Mesenchymal stem cell (in vitro differentiated cells and primary cell): ENCODE measurements at regions not wholly inside any gene's neighbourhood (a gene's known extent, or its start where the extent isn't known, plus 50 kb on each side); places are given as distances from the start of the nearest gene placed in this dataset.

Experiments
- DNase-seq: peaks from one replicate; pipeline ENCODE4 v3.0.0-alpha.2; 2013
- H2AFZ ChIP-seq: one replicate; pipeline ENCODE4 v1.6.1; 2013; ENCODE audit warnings: low read depth, mild to moderate bottlenecking, control low read depth, inconsistent platforms, low read length, moderate library complexity
- H2AK5ac ChIP-seq: 2 replicates; pipeline ENCODE4 v1.6.1; 2013; ENCODE audit warnings: low read length, moderate library complexity, mild to moderate bottlenecking, inconsistent platforms; ENCODE audit not compliant: severe bottlenecking
- H2BK120ac ChIP-seq: one replicate; pipeline ENCODE4 v1.6.1; 2013; ENCODE audit warnings: low read depth, mild to moderate bottlenecking, inconsistent platforms, low read length, moderate library complexity
- H2BK12ac ChIP-seq, 2 experiments: one replicate each; pipeline ENCODE4 v1.6.1; 2013; ENCODE audit warnings: inconsistent platforms in 2 of 2, low read length in 2 of 2, mild to moderate bottlenecking in 2 of 2, moderate library complexity in 2 of 2, control low read depth in 1 of 2
- H2BK15ac ChIP-seq: one replicate; pipeline ENCODE4 v1.6.1; 2013; ENCODE audit warnings: mild to moderate bottlenecking, low read depth, inconsistent platforms; ENCODE audit not compliant: poor library complexity, severe bottlenecking
- H2BK5ac ChIP-seq: 2 replicates; pipeline ENCODE4 v1.6.1; 2013; ENCODE audit warnings: low read depth, mild to moderate bottlenecking, low read length, control low read depth, inconsistent platforms; ENCODE audit not compliant: poor library complexity, severe bottlenecking
- H3K14ac ChIP-seq, 2 experiments: one replicate each; pipeline ENCODE4 v1.6.1; 2013; ENCODE audit warnings: inconsistent platforms in 2 of 2, low read length in 2 of 2, control low read depth in 1 of 2, mild to moderate bottlenecking in 1 of 2, moderate library complexity in 1 of 2
- H3K18ac ChIP-seq, 2 experiments: one replicate each; pipeline ENCODE4 v1.6.1; 2013; ENCODE audit warnings: inconsistent platforms in 2 of 2, low read length in 2 of 2, control low read depth in 1 of 2, low read depth in 1 of 2, mild to moderate bottlenecking in 1 of 2
- H3K23ac ChIP-seq, 2 experiments: one replicate each; pipeline ENCODE4 v1.6.1; 2013; ENCODE audit warnings: inconsistent platforms in 2 of 2, low read length in 2 of 2, mild to moderate bottlenecking in 2 of 2, moderate library complexity in 2 of 2, control low read depth in 1 of 2
- H3K27ac ChIP-seq: 2 replicates; pipeline ENCODE4 v1.5.1; 2013; ENCODE audit warnings: mild to moderate bottlenecking, moderate library complexity, low read length, control low read depth, inconsistent platforms; ENCODE audit not compliant: poor library complexity, severe bottlenecking
- H3K27me3 ChIP-seq, 2 experiments: 2 replicates each; pipeline versions ENCODE4 v1.6.1 to v1.7.0; 2013; ENCODE audit warnings: low read length in 2 of 2, mild to moderate bottlenecking in 2 of 2, moderate library complexity in 2 of 2, control low read depth in 1 of 2, inconsistent platforms in 1 of 2; ENCODE audit not compliant: control insufficient read depth in 1 of 2, insufficient read depth in 1 of 2
- H3K36me3 ChIP-seq, 2 experiments: 2 replicates each; pipeline versions ENCODE4 v1.6.1 to v1.7.0; 2013; ENCODE audit warnings: low read length in 2 of 2, control low read depth in 1 of 2, inconsistent platforms in 1 of 2, low read depth in 1 of 2, mild to moderate bottlenecking in 1 of 2; ENCODE audit not compliant: insufficient read depth in 2 of 2, control insufficient read depth in 1 of 2
- H3K4ac ChIP-seq, 2 experiments: one replicate each; pipeline ENCODE4 v1.6.1; 2013; ENCODE audit warnings: inconsistent platforms in 2 of 2, low read length in 2 of 2, mild to moderate bottlenecking in 2 of 2, moderate library complexity in 2 of 2, control low read depth in 1 of 2, low read depth in 1 of 2
- H3K4me1 ChIP-seq: 2 replicates; pipeline ENCODE4 v1.6.1; 2013; ENCODE audit warnings: low read depth, low read length, control low read depth; ENCODE audit not compliant: control insufficient read depth, insufficient read depth
- H3K4me2 ChIP-seq: 2 replicates; pipeline ENCODE4 v1.6.1; 2013; ENCODE audit warnings: low read length, mild to moderate bottlenecking, inconsistent platforms; ENCODE audit not compliant: poor library complexity, severe bottlenecking
- H3K4me3 ChIP-seq, 2 experiments: 2 replicates each; pipeline versions ENCODE4 v1.5.1 to v1.7.0; 2013; ENCODE audit warnings: low read length in 2 of 2, mild to moderate bottlenecking in 2 of 2, control low read depth in 1 of 2, low read depth in 1 of 2; ENCODE audit not compliant: insufficient read depth in 1 of 2
- H3K79me1 ChIP-seq: replicated peaks from 2 replicates; pipeline ENCODE4 v1.6.1; 2013; ENCODE audit warnings: mild to moderate bottlenecking, control low read depth, low read length, inconsistent platforms; ENCODE audit not compliant: poor library complexity, severe bottlenecking
- H3K9ac ChIP-seq: 2 replicates; pipeline ENCODE4 v1.7.0; 2013; ENCODE audit warnings: mild to moderate bottlenecking, low read length, moderate library complexity
- H3K9me3 ChIP-seq: 2 replicates; pipeline ENCODE4 v1.7.0; 2013; ENCODE audit warnings: mild to moderate bottlenecking, low read length; ENCODE audit not compliant: control insufficient read depth
- H4K8ac ChIP-seq: one replicate; pipeline ENCODE4 v1.6.1; 2013; ENCODE audit warnings: inconsistent platforms, mild to moderate bottlenecking, low read length, moderate library complexity
- H4K91ac ChIP-seq: one replicate; pipeline ENCODE4 v1.6.1; 2013; ENCODE audit warnings: mild to moderate bottlenecking, low read length, inconsistent platforms
- WGBS: methylation state at CpG from one replicate; pipeline ENCODE4 v1.1.7; 2013; ENCODE audit warnings: mixed read lengths; 5-methylcytosine and 5-hydroxymethylcytosine counted together

DNA sequence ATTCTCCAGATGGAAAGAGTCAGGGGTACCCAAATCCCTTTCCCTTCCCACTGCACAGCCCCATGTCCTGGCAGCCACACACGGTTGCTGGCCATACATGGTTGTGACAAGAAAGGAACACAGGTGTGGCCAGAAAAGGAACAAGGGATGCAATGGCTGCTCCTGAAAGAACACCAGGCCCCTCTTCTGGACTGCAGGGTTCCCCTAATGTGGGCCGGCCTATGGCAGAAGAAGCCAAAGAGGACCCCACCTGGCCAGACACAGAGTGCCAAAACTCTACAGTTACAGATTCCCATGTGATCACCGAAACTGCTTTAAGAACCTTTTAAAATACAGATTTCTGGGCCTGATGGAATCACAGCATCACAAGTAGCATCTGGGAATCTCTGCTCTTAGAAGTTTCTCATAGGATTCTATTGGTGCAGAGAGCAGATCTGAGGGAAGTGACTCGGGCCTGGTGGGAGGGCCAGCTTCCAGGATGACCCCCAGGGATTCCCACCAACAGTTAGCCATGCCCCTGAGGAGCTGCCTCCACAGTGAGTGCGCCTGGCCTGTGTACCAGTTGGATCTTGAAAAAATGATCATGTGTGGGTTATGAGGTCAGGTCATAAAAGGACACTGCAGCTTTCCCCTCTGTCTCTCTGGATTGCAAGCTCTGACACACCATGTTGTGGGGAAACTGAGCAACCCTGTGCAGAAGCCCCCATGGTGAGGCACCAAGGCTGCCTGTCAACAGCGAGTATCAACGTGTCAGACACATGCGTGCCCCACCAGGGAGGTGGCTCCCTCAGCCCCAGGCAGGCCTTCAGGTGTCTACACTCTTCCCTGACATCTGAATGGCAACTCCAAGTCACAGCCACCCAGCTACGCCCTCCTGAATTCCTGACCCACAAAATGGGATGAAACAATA lies 89.6 kb upstream of the LANCL2 start:
- Histone ChIP-seq H4K8ac (no peak overlapping the region), H2BK5ac (no peak overlapping the region), H3K79me1 (no peaks in the 10 kb centered on the region), H3K9me3 (no peaks in the 10 kb centered on the region), H3K9ac (no peak overlapping the region), H3K36me3 (no peaks in the 10 kb centered on the region), H2BK15ac (no peak overlapping the region), H3K4ac (no peak overlapping the region), H3K18ac (no peak overlapping the region), H3K4me2 (no peak overlapping the region), H3K27me3 (peaks cover 56 to 64% of the 10 kb centered on the region in 2 experiments), H4K91ac (no peak overlapping the region), H2BK120ac (no peak overlapping the region), H3K27ac (no peak overlapping the region), H3K4me1 (no peaks in the 10 kb centered on the region), H2AK5ac (no peak overlapping the region), H3K23ac (no peak overlapping the region), H3K14ac (no peak overlapping the region), H2AFZ (no peak overlapping the region), H2BK12ac (no peak overlapping the region), H3K4me3 (no peak overlapping the region)
- WGBS, result 86% methylated on average over 8 of the region's 9 CpGs
- no peak for DNase-seq

GRCh38 chr7:55276572-55277295 lies 88.4 kb upstream of the LANCL2 start:
- Histone ChIP-seq H2BK15ac (no peak overlapping the region), H3K4me1 (no peaks in the 10 kb centered on the region), H3K36me3 (no peaks in the 10 kb centered on the region), H4K91ac (no peak overlapping the region), H2AFZ (no peak overlapping the region), H2BK120ac (no peak overlapping the region), H3K4ac (no peak overlapping the region), H3K23ac (no peak overlapping the region), H3K27me3 (peaks cover 50 to 62% of the 10 kb centered on the region in 2 experiments), H2BK5ac (no peak overlapping the region), H3K4me3 (no peak overlapping the region), H3K4me2 (no peak overlapping the region), H4K8ac (no peak overlapping the region), H2AK5ac (no peak overlapping the region), H3K9ac (no peak overlapping the region), H3K14ac (no peak overlapping the region), H3K18ac (no peak overlapping the region), H3K9me3 (no peaks in the 10 kb centered on the region), H3K79me1 (no peaks in the 10 kb centered on the region), H2BK12ac (no peak overlapping the region), H3K27ac (no peak overlapping the region)
- no peak for DNase-seq
- 74% methylated on average over 8 of the region's 9 CpGs for WGBS

GRCh38 chr7:55277916-55278315 lies 87.2 kb upstream of the LANCL2 start:
- Histone ChIP-seq H4K8ac (no peak overlapping the region), H3K36me3 (no peaks in the 10 kb centered on the region), H3K4ac (no peak overlapping the region), H3K14ac (no peak overlapping the region), H2BK15ac (no peak overlapping the region), H2AK5ac (no peak overlapping the region), H4K91ac (no peak overlapping the region), H3K79me1 (no peaks in the 10 kb centered on the region), H3K4me1 (no peaks in the 10 kb centered on the region), H3K18ac (no peak overlapping the region), H3K4me2 (no peak overlapping the region), H2BK12ac (no peak overlapping the region), H2BK120ac (no peak overlapping the region), H3K27me3 (peaks cover 38 to 50% of the 10 kb centered on the region in 2 experiments), H3K4me3 (no peak overlapping the region), H2BK5ac (no peak overlapping the region), H2AFZ (no peak overlapping the region), H3K23ac (no peak overlapping the region), H3K27ac (no peak overlapping the region), H3K9me3 (no peaks in the 10 kb centered on the region), H3K9ac (no peak overlapping the region)
- WGBS, result 78% methylated on average over 6 of the region's 6 CpGs
- DNase-seq, result no peak

DNA sequence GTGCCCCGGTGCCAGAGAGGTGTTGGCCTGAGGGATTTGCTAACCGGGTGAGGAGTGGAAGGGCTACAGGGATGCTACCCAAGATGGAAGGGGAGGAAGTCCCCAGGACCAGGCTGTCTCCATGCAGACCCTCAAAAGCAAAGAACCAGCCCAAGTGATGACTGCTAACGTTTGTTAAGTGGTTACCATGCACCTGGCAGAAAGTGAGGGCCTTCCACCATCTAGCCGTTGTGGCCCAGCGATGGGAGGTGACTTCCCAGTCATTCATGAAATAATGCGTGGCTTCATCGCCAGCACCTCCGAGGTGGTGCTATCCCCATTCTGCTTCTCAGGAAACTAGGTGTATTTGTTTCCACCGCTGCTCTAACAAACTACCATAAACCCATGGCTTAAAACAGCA lies 86.8 kb upstream of the LANCL2 start:
- no peak overlapping the region for H4K91ac ChIP-seq
- no peak overlapping the region for H2AFZ ChIP-seq
- H3K4ac ChIP-seq, result no peak overlapping the region
- WGBS, result 82% methylated on average over 9 of the region's 9 CpGs
- H3K79me1 ChIP-seq, result no peaks in the 10 kb centered on the region
- H3K36me3 ChIP-seq, result no peaks in the 10 kb centered on the region
- DNase-seq, result no peak
- H2BK12ac ChIP-seq, result no peak overlapping the region
- H3K27ac ChIP-seq, result no peak overlapping the region
- H3K9ac ChIP-seq, result no peak overlapping the region
- H2BK5ac ChIP-seq, result no peak overlapping the region
- no peak overlapping the region for H3K4me3 ChIP-seq
- H3K23ac ChIP-seq, result no peak overlapping the region
- H3K14ac ChIP-seq, result no peak overlapping the region
- H3K27me3 ChIP-seq, result peaks cover 34 to 46% of the 10 kb centered on the region in 2 experiments
- no peak overlapping the region for H2BK120ac ChIP-seq
- H2AK5ac ChIP-seq, result no peak overlapping the region
- H3K9me3 ChIP-seq, result no peaks in the 10 kb centered on the region
- no peak overlapping the region for H3K4me2 ChIP-seq
- no peaks in the 10 kb centered on the region for H3K4me1 ChIP-seq
- H2BK15ac ChIP-seq, result no peak overlapping the region
- H3K18ac ChIP-seq, result no peak overlapping the region
- H4K8ac ChIP-seq, result no peak overlapping the region
